ENCODE measurements at regions not wholly inside any gene's neighbourhood (a gene's known extent, or its start where the extent isn't known, plus 50 kb on each side); places are given as distances from the start of the nearest gene placed in this dataset.

DNA sequence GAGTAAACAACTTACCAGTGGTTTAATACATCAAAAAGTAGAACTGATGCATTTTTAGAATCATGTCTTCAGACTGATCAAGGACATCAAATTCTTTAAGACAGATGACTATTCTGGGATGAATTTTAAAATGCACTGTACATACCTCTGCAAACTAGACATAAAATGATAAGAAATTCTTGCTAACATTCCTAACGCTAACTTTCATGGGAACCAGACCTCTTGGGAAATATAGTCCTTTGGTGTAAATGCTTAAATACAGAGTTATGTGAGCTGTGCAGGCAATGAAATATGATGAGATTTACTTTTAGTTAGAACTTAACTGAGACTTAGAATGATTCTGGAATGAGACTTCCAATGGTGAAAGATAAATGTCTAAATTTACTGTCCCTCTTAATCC, 562.0 kb downstream of the NR4A2 start:
- no peak for TF ChIP-seq SMC3 (IDR thresholded peaks at IDR 0.05)
- TF ChIP-seq POLR2A (IDR thresholded peaks at IDR 0.05; ENCODE audit: low read length) = no peak
- no peak for TF ChIP-seq MAFK (IDR thresholded peaks at IDR 0.05; ENCODE audit: partially characterized antibody)
- TF ChIP-seq, protein P1, sequence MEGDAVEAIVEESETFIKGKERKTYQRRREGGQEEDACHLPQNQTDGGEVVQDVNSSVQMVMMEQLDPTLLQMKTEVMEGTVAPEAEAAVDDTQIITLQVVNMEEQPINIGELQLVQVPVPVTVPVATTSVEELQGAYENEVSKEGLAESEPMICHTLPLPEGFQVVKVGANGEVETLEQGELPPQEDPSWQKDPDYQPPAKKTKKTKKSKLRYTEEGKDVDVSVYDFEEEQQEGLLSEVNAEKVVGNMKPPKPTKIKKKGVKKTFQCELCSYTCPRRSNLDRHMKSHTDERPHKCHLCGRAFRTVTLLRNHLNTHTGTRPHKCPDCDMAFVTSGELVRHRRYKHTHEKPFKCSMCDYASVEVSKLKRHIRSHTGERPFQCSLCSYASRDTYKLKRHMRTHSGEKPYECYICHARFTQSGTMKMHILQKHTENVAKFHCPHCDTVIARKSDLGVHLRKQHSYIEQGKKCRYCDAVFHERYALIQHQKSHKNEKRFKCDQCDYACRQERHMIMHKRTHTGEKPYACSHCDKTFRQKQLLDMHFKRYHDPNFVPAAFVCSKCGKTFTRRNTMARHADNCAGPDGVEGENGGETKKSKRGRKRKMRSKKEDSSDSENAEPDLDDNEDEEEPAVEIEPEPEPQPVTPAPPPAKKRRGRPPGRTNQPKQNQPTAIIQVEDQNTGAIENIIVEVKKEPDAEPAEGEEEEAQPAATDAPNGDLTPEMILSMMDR (IDR thresholded peaks at IDR 0.05) = no peak
- TF ChIP-seq, protein P2, sequence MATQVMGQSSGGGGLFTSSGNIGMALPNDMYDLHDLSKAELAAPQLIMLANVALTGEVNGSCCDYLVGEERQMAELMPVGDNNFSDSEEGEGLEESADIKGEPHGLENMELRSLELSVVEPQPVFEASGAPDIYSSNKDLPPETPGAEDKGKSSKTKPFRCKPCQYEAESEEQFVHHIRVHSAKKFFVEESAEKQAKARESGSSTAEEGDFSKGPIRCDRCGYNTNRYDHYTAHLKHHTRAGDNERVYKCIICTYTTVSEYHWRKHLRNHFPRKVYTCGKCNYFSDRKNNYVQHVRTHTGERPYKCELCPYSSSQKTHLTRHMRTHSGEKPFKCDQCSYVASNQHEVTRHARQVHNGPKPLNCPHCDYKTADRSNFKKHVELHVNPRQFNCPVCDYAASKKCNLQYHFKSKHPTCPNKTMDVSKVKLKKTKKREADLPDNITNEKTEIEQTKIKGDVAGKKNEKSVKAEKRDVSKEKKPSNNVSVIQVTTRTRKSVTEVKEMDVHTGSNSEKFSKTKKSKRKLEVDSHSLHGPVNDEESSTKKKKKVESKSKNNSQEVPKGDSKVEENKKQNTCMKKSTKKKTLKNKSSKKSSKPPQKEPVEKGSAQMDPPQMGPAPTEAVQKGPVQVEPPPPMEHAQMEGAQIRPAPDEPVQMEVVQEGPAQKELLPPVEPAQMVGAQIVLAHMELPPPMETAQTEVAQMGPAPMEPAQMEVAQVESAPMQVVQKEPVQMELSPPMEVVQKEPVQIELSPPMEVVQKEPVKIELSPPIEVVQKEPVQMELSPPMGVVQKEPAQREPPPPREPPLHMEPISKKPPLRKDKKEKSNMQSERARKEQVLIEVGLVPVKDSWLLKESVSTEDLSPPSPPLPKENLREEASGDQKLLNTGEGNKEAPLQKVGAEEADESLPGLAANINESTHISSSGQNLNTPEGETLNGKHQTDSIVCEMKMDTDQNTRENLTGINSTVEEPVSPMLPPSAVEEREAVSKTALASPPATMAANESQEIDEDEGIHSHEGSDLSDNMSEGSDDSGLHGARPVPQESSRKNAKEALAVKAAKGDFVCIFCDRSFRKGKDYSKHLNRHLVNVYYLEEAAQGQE (IDR thresholded peaks at IDR 0.05) = no peak
- TF ChIP-seq NR3C1 (IDR thresholded peaks at IDR 0.05) = no peak
- TF ChIP-seq RAD21 (conservative IDR thresholded peaks at IDR 0.05 in 1 of 2, IDR thresholded peaks at IDR 0.05 in 1 of 2) = no peak

Data from A549 (cell line).